Ovary (tissue), 7 donors: ENCODE measurements at regions not wholly inside any gene's neighbourhood (a gene's known extent, or its start where the extent isn't known, plus 50 kb on each side); places are given as distances from the start of the nearest gene placed in this dataset.

Experiments
- DNase-seq, 5 donors: peaks; one replicate each; pipeline ENCODE4 v3.0.0-alpha.2; 2019 to 2020
- H3K27ac ChIP-seq, 2 donors: fragments of 200-600 bp; one replicate each; pipeline versions ENCODE4 v1.5.1 to v1.8.0; 2019 to 2022
- H3K27me3 ChIP-seq: fragments of 200-600 bp; one replicate; pipeline ENCODE4 v1.8.0; 2022
- H3K36me3 ChIP-seq: fragments of 200-600 bp; sonication (generic); one replicate; pipeline ENCODE4 v1.5.1; 2019
- H3K4me1 ChIP-seq: one replicate; pipeline ENCODE4 v1.8.1; 2013; ENCODE audit warnings: mild to moderate bottlenecking, moderate library complexity; ENCODE audit not compliant: insufficient read depth
- H3K4me3 ChIP-seq: fragments of 200-600 bp; sonication (generic); one replicate; pipeline ENCODE4 v1.5.1; 2017
- H3K9me3 ChIP-seq, 2 donors: fragments of 200-600 bp in 1 of 2; sonication (generic) in 1 of 2; one replicate each; pipeline versions ENCODE4 v1.5.1 to v1.8.1; 2013 to 2019; ENCODE audit warnings: mild to moderate bottlenecking in 1 of 2, moderate library complexity in 1 of 2
- CTCF ChIP-seq, 3 donors: fragments of 450-650 bp in 2 of 3; fragments of 200-600 bp in 1 of 3; IDR thresholded peaks; one replicate each; pipeline versions ENCODE4 v1.5.1 to v1.8.0; 2016 to 2022; ENCODE audit warnings: antibody characterized with exemption in 3 of 3, mild to moderate bottlenecking in 1 of 3
- EP300 ChIP-seq: sonication (generic); formaldehyde crosslinking; IDR thresholded peaks from one replicate; pipeline ENCODE4 v1.6.1; 2017; ENCODE audit warnings: antibody characterized with exemption
- POLR2A ChIP-seq: fragments of 450-650 bp; IDR thresholded peaks from one replicate; pipeline ENCODE4 v1.6.1; 2017; ENCODE audit warnings: antibody characterized with exemption, mild to moderate bottlenecking, moderate library complexity
- WGBS, 3 donors: extraction: QIAGEN DNeasy Blood & Tissue Kit in 1 of 3; methylation state at CpG; one replicate each; pipeline versions ENCODE4 v1.1.5 to v1.1.7; 2013 to 2017; 5-methylcytosine and 5-hydroxymethylcytosine counted together
- intact Hi-C, 4 donors: fragments of 100-400 bp; cut with DNase I; formaldehyde crosslinking; loops; one replicate each; pipeline versions ENCODE4 v1.11.0 to v1.15.1; 2022 to 2023
- donor health status: DM: no; HTN: no; CAD: no; lungs with moderate emphysema.
- donor health status: DM: no; HTN: no; CAD: no.
- donor health status: Bipolar disorder and iron deficiency.
- donor health status: DM: no; HTN: no; CAD: no.
- donor health status: DM: yes; HTN: yes; CAD: no.

- no peak overlapping the region for H3K4me3 ChIP-seq
- no peak overlapping the region for H3K27ac ChIP-seq
- no peaks in the 10 kb centered on the region for H3K4me1 ChIP-seq
- TF ChIP-seq POLR2A = no peak
- TF ChIP-seq CTCF (IDR thresholded peaks at IDR 0.05) = no peak
- TF ChIP-seq EP300 = no peak
- 69 to 86% (median 75%) methylated on average over 3 of the region's 3 CpGs for WGBS, 3 donors
- H3K36me3 ChIP-seq = no peaks in the 10 kb centered on the region
- no peaks in the 10 kb centered on the region for H3K27me3 ChIP-seq
- intact Hi-C loops = no loop called here
- no peak for DNase-seq
- no peaks in the 10 kb centered on the region for H3K9me3 ChIP-seq
Measured at GRCh38 chr4:115945026-115945425, 831.6 kb upstream of the NDST4 start.

- Histone ChIP-seq H3K27ac (no peak overlapping the region), H3K4me3 (no peak overlapping the region), H3K36me3 (no peaks in the 10 kb centered on the region), H3K9me3 (no peaks in the 10 kb centered on the region), H3K4me1 (no peaks in the 10 kb centered on the region), H3K27me3 (no peaks in the 10 kb centered on the region)
- 77 to 88% (median 85%) methylated on average over 5 of the region's 5 CpGs for WGBS, 3 donors
- DNase-seq = no peak
- TF ChIP-seq CTCF (IDR thresholded peaks at IDR 0.05) (no peak), EP300 (no peak), POLR2A (no peak)
- intact Hi-C loops = no loop called here
Measured at GRCh38 chr4:115944146-115944905, 830.9 kb upstream of the NDST4 start.

GRCh38 chr4:115938764-115939443 lies 825.5 kb upstream of the NDST4 start:
- no peak overlapping the region for H3K27ac ChIP-seq
- TF ChIP-seq CTCF (IDR thresholded peaks at IDR 0.05) (no peak), POLR2A (no peak), EP300 (no peak)
- WGBS, 3 donors = 11 to 14% (median 11%) methylated on average over 4 of the region's 4 CpGs
- H3K36me3 ChIP-seq = no peaks in the 10 kb centered on the region
- H3K4me3 ChIP-seq = no peak overlapping the region
- intact Hi-C loops = no loop called here
- no peaks in the 10 kb centered on the region for H3K27me3 ChIP-seq
- DNase-seq = no peak
- no peaks in the 10 kb centered on the region for H3K9me3 ChIP-seq
- no peaks in the 10 kb centered on the region for H3K4me1 ChIP-seq

- no peak overlapping the region for H3K27ac ChIP-seq
- H3K36me3 ChIP-seq = no peaks in the 10 kb centered on the region
- H3K4me3 ChIP-seq = no peak overlapping the region
- no peaks in the 10 kb centered on the region for H3K4me1 ChIP-seq
- intact Hi-C loops = no loop called here
- 88 to 95% (median 92%) methylated on average over 1 of the region's 1 CpG for WGBS, 3 donors
- no peak for DNase-seq
- no peaks in the 10 kb centered on the region for H3K27me3 ChIP-seq
- TF ChIP-seq POLR2A = no peak
- no peak for TF ChIP-seq CTCF (IDR thresholded peaks at IDR 0.05)
- no peak for TF ChIP-seq EP300
- H3K9me3 ChIP-seq = no peaks in the 10 kb centered on the region
Measured at GRCh38 chr4:115929373-115929772, 816.0 kb upstream of the NDST4 start.
